AG10803 (cell line): ENCODE measurements at regions not wholly inside any gene's neighbourhood (a gene's known extent, or its start where the extent isn't known, plus 50 kb on each side); places are given as distances from the start of the nearest gene placed in this dataset.

Experiments used
- DNase-seq: peaks from one replicate; pipeline ENCODE4 v3.0.0; 2010; ENCODE audit warnings: low read depth
- H3K4me3 ChIP-seq: 2 replicates; pipeline ENCODE4 v1.5.1; 2011; ENCODE audit warnings: mild to moderate bottlenecking, low read length, control low read depth
- CTCF ChIP-seq: conservative IDR thresholded peaks from 2 replicates; pipeline ENCODE4 v1.5.1; 2011; ENCODE audit warnings: mild to moderate bottlenecking, low read length, control low read depth, inconsistent platforms

- TF ChIP-seq CTCF, result no peak
- H3K4me3 ChIP-seq, result no peak overlapping the region
- DNase-seq, result no peak
Observed at GRCh38 chr6:15930207-15930606, 198.7 kb upstream of the MYLIP start.

GRCh38 chr6:15929685-15930084 lies 199.2 kb upstream of the MYLIP start:
- DNase-seq, result peak; percentile 39

GRCh38 chr6:15927531-15928225 lies 201.2 kb upstream of the MYLIP start:
- H3K4me3 ChIP-seq, result no peak overlapping the region
- DNase-seq, result peak; percentile 60
- no peak for TF ChIP-seq CTCF

More at GRCh38 chr6:15929685-15930084, 199.2 kb upstream of the MYLIP start:
- no peak overlapping the region for H3K4me3 ChIP-seq
- no peak for TF ChIP-seq CTCF

GRCh38 chr6:15926256-15926655 lies 202.6 kb upstream of the MYLIP start:
- no peak overlapping the region for H3K4me3 ChIP-seq
- no peak for DNase-seq
- no peak for TF ChIP-seq CTCF

GRCh38 chr6:15924893-15925292 lies 204.0 kb upstream of the MYLIP start:
- no peak for TF ChIP-seq CTCF
- no peak overlapping the region for H3K4me3 ChIP-seq
- DNase-seq, result no peak

- TF ChIP-seq CTCF, result no peak
- DNase-seq, result peak; percentile 86
Observed at GRCh38 chr6:15922510-15923250, 206.2 kb upstream of the MYLIP start.

GRCh38 chr6:15921243-15921642 lies 207.6 kb upstream of the MYLIP start:
- no peak for TF ChIP-seq CTCF
- no peak overlapping the region for H3K4me3 ChIP-seq
- peak; percentile 35 for DNase-seq

More at GRCh38 chr6:15922510-15923250, 206.2 kb upstream of the MYLIP start:
- H3K4me3 ChIP-seq, result no peak overlapping the region
